RWPE2 (cell line): ENCODE measurements at regions not wholly inside any gene's neighbourhood (a gene's known extent, or its start where the extent isn't known, plus 50 kb on each side); places are given as distances from the start of the nearest gene placed in this dataset.

Experiments
- ATAC-seq: fragments of 200-7000 bp; cut with Tn5 transposase; 3 replicates; pipeline ENCODE4 v1.9.1; 2021; ENCODE audit warnings: low read depth
- DNase-seq: peaks from one replicate; pipeline ENCODE4 v3.0.0-alpha.2; 2020; ENCODE audit warnings: low spot score
- H3K27ac ChIP-seq: fragments of 450-650 bp; 2 replicates; pipeline ENCODE4 v1.5.1; 2017; ENCODE audit warnings: mild to moderate bottlenecking; ENCODE audit not compliant: poor library complexity, severe bottlenecking
- H3K27me3 ChIP-seq: fragments of 250-450 bp; sonication (Bioruptor Pico); 2 replicates; pipeline ENCODE4 v1.5.1; 2021; ENCODE audit warnings: mild to moderate bottlenecking, moderate library complexity; ENCODE audit not compliant: insufficient read depth, poor library complexity, severe bottlenecking
- H3K36me3 ChIP-seq: fragments of 250-450 bp; sonication (Bioruptor Pico); 2 replicates; pipeline ENCODE4 v1.5.1; 2020; ENCODE audit warnings: low read depth, mild to moderate bottlenecking, moderate library complexity
- H3K4me1 ChIP-seq: fragments of 250-450 bp; sonication (Bioruptor Pico); 2 replicates; pipeline ENCODE4 v1.5.1; 2021; ENCODE audit warnings: mild to moderate bottlenecking, moderate library complexity; ENCODE audit not compliant: insufficient read depth, poor library complexity, severe bottlenecking
- H3K4me3 ChIP-seq: fragments of 250-450 bp; sonication (Bioruptor Pico); 2 replicates; pipeline ENCODE4 v1.5.1; 2021; ENCODE audit warnings: mild to moderate bottlenecking, moderate library complexity; ENCODE audit not compliant: severe bottlenecking
- H3K9me3 ChIP-seq: fragments of 250-450 bp; sonication (Bioruptor Pico); 2 replicates; pipeline ENCODE4 v1.5.1; 2021; ENCODE audit warnings: mild to moderate bottlenecking, moderate library complexity; ENCODE audit not compliant: severe bottlenecking
- CTCF ChIP-seq: fragments of 450-650 bp; IDR thresholded peaks from one replicate; pipeline ENCODE4 v1.5.1; 2017; ENCODE audit warnings: mild to moderate bottlenecking, moderate library complexity; ENCODE audit not compliant: poor library complexity, severe bottlenecking

- Histone ChIP-seq H3K27me3 (no peaks in the 10 kb centered on the region), H3K4me1 (peaks cover 7% of the 10 kb centered on the region), H3K4me3 (no peak overlapping the region), H3K27ac (no peak overlapping the region), H3K9me3 (no peaks in the 10 kb centered on the region), H3K36me3 (no peaks in the 10 kb centered on the region)
- no peak for DNase-seq
- no peak for ATAC-seq
- no peak for TF ChIP-seq CTCF
Measured at GRCh38 chr10:28945959-28946358, 268.6 kb downstream of the BAMBI start.

- Histone ChIP-seq H3K27me3 (no peaks in the 10 kb centered on the region), H3K9me3 (no peaks in the 10 kb centered on the region), H3K27ac (no peak overlapping the region), H3K36me3 (no peaks in the 10 kb centered on the region), H3K4me1 (peaks cover 7% of the 10 kb centered on the region), H3K4me3 (no peak overlapping the region)
- ATAC-seq (no peak), DNase-seq (no peak)
- TF ChIP-seq CTCF, result no peak
Measured at GRCh38 chr10:28946479-28946878, 269.2 kb downstream of the BAMBI start.

GRCh38 chr10:28947171-28947570, 269.9 kb downstream of the BAMBI start:
- no peak for TF ChIP-seq CTCF
- no peak for ATAC-seq
- H3K9me3 ChIP-seq, result no peaks in the 10 kb centered on the region
- H3K4me3 ChIP-seq, result no peak overlapping the region
- no peaks in the 10 kb centered on the region for H3K36me3 ChIP-seq
- H3K27ac ChIP-seq, result no peak overlapping the region
- no peak for DNase-seq
- peaks cover 7% of the 10 kb centered on the region for H3K4me1 ChIP-seq
- no peaks in the 10 kb centered on the region for H3K27me3 ChIP-seq

GRCh38 chr10:28948046-28948445, 270.7 kb downstream of the BAMBI start:
- DNase-seq, result no peak
- ATAC-seq, result no peak
- H3K27ac ChIP-seq, result no peak overlapping the region
- H3K27me3 ChIP-seq, result no peaks in the 10 kb centered on the region
- no peaks in the 10 kb centered on the region for H3K9me3 ChIP-seq
- no peaks in the 10 kb centered on the region for H3K36me3 ChIP-seq
- no peak overlapping the region for H3K4me3 ChIP-seq
- TF ChIP-seq CTCF, result no peak
- peaks cover 7% of the 10 kb centered on the region for H3K4me1 ChIP-seq

- no peak overlapping the region for H3K27ac ChIP-seq
- ATAC-seq, result no peak
- no peaks in the 10 kb centered on the region for H3K36me3 ChIP-seq
- no peak for TF ChIP-seq CTCF
- no peaks in the 10 kb centered on the region for H3K9me3 ChIP-seq
- DNase-seq, result no peak
- H3K27me3 ChIP-seq, result peaks cover 8% of the 10 kb centered on the region
- H3K4me1 ChIP-seq, result peaks cover 7% of the 10 kb centered on the region
- no peak overlapping the region for H3K4me3 ChIP-seq
Measured at GRCh38 chr10:28949005-28950004, 272.0 kb downstream of the BAMBI start.
